CD4-positive, alpha-beta T cell (primary cell): ENCODE measurements at regions not wholly inside any gene's neighbourhood (a gene's known extent, or its start where the extent isn't known, plus 50 kb on each side); places are given as distances from the start of the nearest gene placed in this dataset.

Experiments used
- ATAC-seq: fragments of 200-7000 bp; cut with Tn5 transposase; one replicate; pipeline ENCODE4 v1.10.0; 2022; ENCODE audit warnings: mild to moderate bottlenecking; ENCODE audit not compliant: poor library complexity
- CTCF ChIA-PET: fragments of 350-600 bp; sonication (Branson Sonifier 250); formaldehyde crosslinking; loops from one replicate; lab custom pipeline; 2021; ENCODE audit warnings: antibody characterized with exemption, inconsistent platforms; lab: Charles Lee
- POLR2A ChIA-PET: fragments of 350-600 bp; sonication (Branson Sonifier 250); formaldehyde crosslinking; loops from one replicate; lab custom pipeline; 2021; ENCODE audit warnings: antibody characterized with exemption, inconsistent platforms; lab: Charles Lee
- DNase-seq, 14 experiments: peaks; one replicate each; pipeline ENCODE4 v3.0.0-alpha.2; 2013 to 2020; ENCODE audit warnings: mixed read lengths in 2 of 14
- H3K27ac ChIP-seq, 2 donors: one replicate each; pipeline versions ENCODE4 v1.5.1 to v1.7.0; 2013; ENCODE audit warnings: low read length in 2 of 2, low read depth in 1 of 2, mild to moderate bottlenecking in 1 of 2
- H3K27me3 ChIP-seq, 2 experiments: 1 replicate in 1 of 2; 2 replicates in 1 of 2; pipeline versions ENCODE4 v1.6.1 to v1.7.0; 2013; ENCODE audit warnings: low read length in 2 of 2, control low read depth in 1 of 2, mild to moderate bottlenecking in 1 of 2, moderate library complexity in 1 of 2; ENCODE audit not compliant: insufficient read depth in 2 of 2, control insufficient read depth in 1 of 2
- H3K36me3 ChIP-seq: one replicate; pipeline ENCODE4 v1.6.1; 2013; ENCODE audit warnings: low read length, control low read depth; ENCODE audit not compliant: insufficient read depth
- H3K4me1 ChIP-seq: one replicate; pipeline ENCODE4 v1.6.1; 2013; ENCODE audit warnings: low read length, control low read depth; ENCODE audit not compliant: insufficient read depth
- H3K4me3 ChIP-seq: one replicate; pipeline ENCODE4 v1.5.1; 2013; ENCODE audit warnings: mild to moderate bottlenecking, low read length, moderate library complexity
- H3K9me3 ChIP-seq, 2 experiments: 1 replicate in 1 of 2; 2 replicates in 1 of 2; pipeline versions ENCODE4 v1.6.1 to v1.7.0; 2013; ENCODE audit warnings: low read length in 2 of 2, mild to moderate bottlenecking in 2 of 2, control low read depth in 1 of 2, moderate library complexity in 1 of 2; ENCODE audit not compliant: control insufficient read depth in 1 of 2, insufficient read depth in 1 of 2
- H3K27ac Mint-ChIP-seq: one replicate; pipeline ENCODE4 v1.8.0; 2020; ENCODE audit warnings: mixed read lengths
- H3K27me3 Mint-ChIP-seq: one replicate; pipeline ENCODE4 v1.8.0; 2021; ENCODE audit warnings: mixed read lengths
- H3K36me3 Mint-ChIP-seq: one replicate; pipeline ENCODE4 v1.8.0; 2021; ENCODE audit warnings: low read depth, mixed read lengths
- H3K4me1 Mint-ChIP-seq: one replicate; pipeline ENCODE4 v1.8.0; 2021; ENCODE audit warnings: low read depth, mixed read lengths
- H3K4me3 Mint-ChIP-seq: one replicate; pipeline ENCODE4 v1.8.0; 2020; ENCODE audit warnings: mild to moderate bottlenecking, mixed read lengths
- H3K9me3 Mint-ChIP-seq: one replicate; pipeline ENCODE4 v1.8.0; 2020; ENCODE audit warnings: mixed read lengths
- CTCF ChIP-seq: fragments of 200-600 bp; IDR thresholded peaks from one replicate; pipeline ENCODE4 v1.8.0; 2022; ENCODE audit warnings: antibody characterized with exemption, mild to moderate bottlenecking
- intact Hi-C, 2 experiments: fragments of 100-400 bp; cut with DNase I in 1 of 2; cut with micrococcal nuclease in 1 of 2; formaldehyde crosslinking; loops; one replicate each; pipeline versions ENCODE4 v1.15.1 to v1.9.0; 2023 to 2025; cut with DNase I, micrococcal nuclease

- intact Hi-C loops, result no loop called here
- H3K27me3 ChIP-seq, result no peaks in the 10 kb centered on the region
- DNase-seq (no peak), ATAC-seq (no peak)
- ChIA-PET POLR2A (no interaction called here), CTCF (no interaction called here)
- H3K27ac Mint-ChIP-seq, result no peak overlapping the region
- no peak overlapping the region for H3K4me3 Mint-ChIP-seq
- H3K9me3 Mint-ChIP-seq, result no peaks in the 10 kb centered on the region
- H3K4me1 ChIP-seq, result no peaks in the 10 kb centered on the region
- no peak for TF ChIP-seq CTCF
- peaks cover 5% of the 10 kb centered on the region for H3K27me3 Mint-ChIP-seq
- H3K4me1 Mint-ChIP-seq, result no peaks in the 10 kb centered on the region
- no peaks in the 10 kb centered on the region for H3K36me3 ChIP-seq
- no peak overlapping the region for H3K4me3 ChIP-seq
- no peaks in the 10 kb centered on the region for H3K36me3 Mint-ChIP-seq
- H3K9me3 ChIP-seq, result no peaks in the 10 kb centered on the region
- no peak overlapping the region for H3K27ac ChIP-seq
These were observed 138.2 kb upstream of the PLPPR1 start for GRCh38 chr9:100890321-100890720.

- Mint-ChIP-seq H3K36me3 (no peaks in the 10 kb centered on the region), H3K4me3 (no peak overlapping the region), H3K4me1 (no peaks in the 10 kb centered on the region), H3K27me3 (no peaks in the 10 kb centered on the region), H3K27ac (no peak overlapping the region), H3K9me3 (peaks cover 3% of the 10 kb centered on the region)
- no peak for ATAC-seq
- CTCF ChIA-PET, result no interaction called here
- intact Hi-C loops, result no loop called here
- peaks cover 0 to 3% of the 10 kb centered on the region in 2 experiments for H3K9me3 ChIP-seq
- TF ChIP-seq CTCF, result no peak
- H3K4me3 ChIP-seq, result no peak overlapping the region
- H3K27ac ChIP-seq, result no peak overlapping the region
- no peaks in the 10 kb centered on the region for H3K36me3 ChIP-seq
- H3K27me3 ChIP-seq, result no peaks in the 10 kb centered on the region
- DNase-seq, result no peak
- H3K4me1 ChIP-seq, result no peaks in the 10 kb centered on the region
- POLR2A ChIA-PET, result interaction anchor here (0.5 kb wide), 1 partner anchor 26 kb away, joined by 3 read pairs; no protein-coding TSS in a partner anchor
These were observed 117.3 kb upstream of the PLPPR1 start for GRCh38 chr9:100911273-100911672.

- Mint-ChIP-seq H3K4me3 (no peak overlapping the region), H3K27ac (no peak overlapping the region), H3K27me3 (no peaks in the 10 kb centered on the region), H3K4me1 (no peaks in the 10 kb centered on the region), H3K36me3 (no peaks in the 10 kb centered on the region), H3K9me3 (no peaks in the 10 kb centered on the region)
- DNase-seq (no peak), ATAC-seq (no peak)
- Histone ChIP-seq H3K36me3 (no peaks in the 10 kb centered on the region), H3K4me3 (no peak overlapping the region), H3K9me3 (peaks cover 0 to 3% of the 10 kb centered on the region in 2 experiments), H3K27me3 (no peaks in the 10 kb centered on the region), H3K4me1 (no peaks in the 10 kb centered on the region), H3K27ac (no peak overlapping the region)
- ChIA-PET CTCF (no interaction called here), POLR2A (no interaction called here)
- intact Hi-C loops, result no loop called here
- no peak for TF ChIP-seq CTCF
These were observed 115.3 kb upstream of the PLPPR1 start for GRCh38 chr9:100913257-100913656.
